HepG2 (cell line): ENCODE measurements at regions not wholly inside any gene's neighbourhood (a gene's known extent, or its start where the extent isn't known, plus 50 kb on each side); places are given as distances from the start of the nearest gene placed in this dataset.

ENCODE experiments used
- AGO1 ChIP-seq: fragments of 200-400 bp; formaldehyde crosslinking; IDR thresholded peaks from 2 replicates; pipeline ENCODE4 v1.6.1; 2017; ENCODE audit warnings: mild to moderate bottlenecking, low read depth, low read length, moderate library complexity; ENCODE audit not compliant: poor library complexity, severe bottlenecking
- CTCF ChIP-seq: sonication (generic); formaldehyde crosslinking; IDR thresholded peaks from 2 replicates; pipeline ENCODE4 v1.5.0; 2020; ENCODE audit warnings: mild to moderate bottlenecking, missing genetic modification reagents, moderate library complexity
- ELF3 ChIP-seq: IDR thresholded peaks from 2 replicates; pipeline ENCODE4 v1.6.1; 2016; ENCODE audit warnings: missing genetic modification reagents, missing compliant biosample characterization
- FLYWCH1 ChIP-seq: sonication (generic); formaldehyde crosslinking; IDR thresholded peaks from 2 replicates; pipeline ENCODE4 v1.8.1; 2023; ENCODE audit warnings: mild to moderate bottlenecking, missing genetic modification reagents
- KDM2A ChIP-seq: sonication (generic); formaldehyde crosslinking; IDR thresholded peaks from 2 replicates; pipeline ENCODE4 v1.4.0; 2020; ENCODE audit warnings: low read depth, missing genetic modification reagents, borderline replicate concordance
- NR1H2 ChIP-seq: sonication (generic); formaldehyde crosslinking; IDR thresholded peaks from 2 replicates; pipeline ENCODE4 v1.8.1; 2022; ENCODE audit warnings: low read depth, missing genetic modification reagents, borderline replicate concordance
- RBM39 ChIP-seq: fragments of 200-400 bp; formaldehyde crosslinking; IDR thresholded peaks from one replicate; pipeline ENCODE4 v1.6.1; 2018; ENCODE audit warnings: antibody characterized with exemption, mild to moderate bottlenecking, low read depth, low read length; ENCODE audit not compliant: poor library complexity, severe bottlenecking
- SSRP1 ChIP-seq: IDR thresholded peaks from 2 replicates; pipeline ENCODE4 v1.6.1; 2016; ENCODE audit warnings: control low read depth
- ZBTB25 ChIP-seq: IDR thresholded peaks from 2 replicates; pipeline ENCODE4 v1.6.1; 2018; ENCODE audit warnings: missing genetic modification reagents
- ZFP41 ChIP-seq: sonication (generic); formaldehyde crosslinking; IDR thresholded peaks from 2 replicates; pipeline ENCODE4 v1.4.0; 2020; ENCODE audit warnings: mild to moderate bottlenecking, missing genetic modification reagents, borderline replicate concordance
- ZFP90 ChIP-seq: sonication (generic); formaldehyde crosslinking; IDR thresholded peaks from 2 replicates; pipeline ENCODE4 v1.8.0; 2022; ENCODE audit warnings: missing genetic modification reagents, mild to moderate bottlenecking, inconsistent platforms, borderline replicate concordance
- ZNF12 ChIP-seq: sonication (generic); formaldehyde crosslinking; IDR thresholded peaks from 2 replicates; pipeline ENCODE4 v1.5.0; 2020; ENCODE audit warnings: missing genetic modification reagents
- ZNF205 ChIP-seq: IDR thresholded peaks from 2 replicates; pipeline ENCODE4 v1.6.1; 2018; ENCODE audit warnings: missing biosample characterization, missing genetic modification reagents
- ZNF558 ChIP-seq: sonication (generic); formaldehyde crosslinking; IDR thresholded peaks from 2 replicates; pipeline ENCODE4 v1.9.0; 2022; ENCODE audit warnings: mild to moderate bottlenecking, missing genetic modification reagents, borderline replicate concordance
- ZNF616 ChIP-seq: sonication (generic); formaldehyde crosslinking; IDR thresholded peaks from 2 replicates; pipeline ENCODE4 v1.5.0; 2020; ENCODE audit warnings: low read depth, mild to moderate bottlenecking, missing genetic modification reagents
- ZNF713 ChIP-seq: sonication (generic); formaldehyde crosslinking; IDR thresholded peaks from 2 replicates; pipeline ENCODE4 v1.4.0; 2020; ENCODE audit warnings: mild to moderate bottlenecking, missing genetic modification reagents
- TF ChIP-seq, protein P1 (sequence below): sonication (generic); formaldehyde crosslinking; IDR thresholded peaks from 2 replicates; pipeline ENCODE4 v1.8.1; 2023; ENCODE audit warnings: mild to moderate bottlenecking, missing genetic modification reagents, borderline replicate concordance
- TF ChIP-seq, protein P2 (sequence below): sonication (generic); formaldehyde crosslinking; IDR thresholded peaks from 2 replicates; pipeline ENCODE4 v1.4.0; 2020; ENCODE audit warnings: mild to moderate bottlenecking, missing genetic modification reagents

- TF ChIP-seq CTCF (CRISPR knock-in tag) (no peak), ZBTB25 (CRISPR knock-in tag) (no peak; the same call in 1 of the 2 replicates), AGO1 (peak; percentile 82), ZNF558 (no peak), KDM2A (peak; percentile 82), ZNF616 (CRISPR knock-in tag) (0 out of 2 replicates have a peak, but pooled peaks have one; percentile 38), RBM39 (peak; percentile 83), ZFP90 (no peak; the same call in 1 of the 2 replicates), NR1H2 (CRISPR knock-in tag) (no peak), FLYWCH1 (CRISPR knock-in tag) (0 out of 2 replicates have a peak, but pooled peaks have one; percentile 41), ELF3 (CRISPR knock-in tag) (peak; percentile 46; the same call in 1 of the 2 replicates), ZFP41 (CRISPR knock-in tag) (no peak), ZNF713 (CRISPR knock-in tag) (no peak), ZNF205 (CRISPR knock-in tag) (no peak; the same call in 1 of the 2 replicates), SSRP1 (CRISPR knock-in tag) (no peak), ZNF12 (CRISPR knock-in tag) (no peak)
- TF ChIP-seq, protein P1, sequence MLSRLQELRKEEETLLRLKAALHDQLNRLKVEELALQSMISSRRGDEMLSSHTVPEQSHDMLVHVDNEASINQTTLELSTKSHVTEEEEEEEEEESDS (CRISPR knock-in tag), result no peak
- TF ChIP-seq, protein P2, sequence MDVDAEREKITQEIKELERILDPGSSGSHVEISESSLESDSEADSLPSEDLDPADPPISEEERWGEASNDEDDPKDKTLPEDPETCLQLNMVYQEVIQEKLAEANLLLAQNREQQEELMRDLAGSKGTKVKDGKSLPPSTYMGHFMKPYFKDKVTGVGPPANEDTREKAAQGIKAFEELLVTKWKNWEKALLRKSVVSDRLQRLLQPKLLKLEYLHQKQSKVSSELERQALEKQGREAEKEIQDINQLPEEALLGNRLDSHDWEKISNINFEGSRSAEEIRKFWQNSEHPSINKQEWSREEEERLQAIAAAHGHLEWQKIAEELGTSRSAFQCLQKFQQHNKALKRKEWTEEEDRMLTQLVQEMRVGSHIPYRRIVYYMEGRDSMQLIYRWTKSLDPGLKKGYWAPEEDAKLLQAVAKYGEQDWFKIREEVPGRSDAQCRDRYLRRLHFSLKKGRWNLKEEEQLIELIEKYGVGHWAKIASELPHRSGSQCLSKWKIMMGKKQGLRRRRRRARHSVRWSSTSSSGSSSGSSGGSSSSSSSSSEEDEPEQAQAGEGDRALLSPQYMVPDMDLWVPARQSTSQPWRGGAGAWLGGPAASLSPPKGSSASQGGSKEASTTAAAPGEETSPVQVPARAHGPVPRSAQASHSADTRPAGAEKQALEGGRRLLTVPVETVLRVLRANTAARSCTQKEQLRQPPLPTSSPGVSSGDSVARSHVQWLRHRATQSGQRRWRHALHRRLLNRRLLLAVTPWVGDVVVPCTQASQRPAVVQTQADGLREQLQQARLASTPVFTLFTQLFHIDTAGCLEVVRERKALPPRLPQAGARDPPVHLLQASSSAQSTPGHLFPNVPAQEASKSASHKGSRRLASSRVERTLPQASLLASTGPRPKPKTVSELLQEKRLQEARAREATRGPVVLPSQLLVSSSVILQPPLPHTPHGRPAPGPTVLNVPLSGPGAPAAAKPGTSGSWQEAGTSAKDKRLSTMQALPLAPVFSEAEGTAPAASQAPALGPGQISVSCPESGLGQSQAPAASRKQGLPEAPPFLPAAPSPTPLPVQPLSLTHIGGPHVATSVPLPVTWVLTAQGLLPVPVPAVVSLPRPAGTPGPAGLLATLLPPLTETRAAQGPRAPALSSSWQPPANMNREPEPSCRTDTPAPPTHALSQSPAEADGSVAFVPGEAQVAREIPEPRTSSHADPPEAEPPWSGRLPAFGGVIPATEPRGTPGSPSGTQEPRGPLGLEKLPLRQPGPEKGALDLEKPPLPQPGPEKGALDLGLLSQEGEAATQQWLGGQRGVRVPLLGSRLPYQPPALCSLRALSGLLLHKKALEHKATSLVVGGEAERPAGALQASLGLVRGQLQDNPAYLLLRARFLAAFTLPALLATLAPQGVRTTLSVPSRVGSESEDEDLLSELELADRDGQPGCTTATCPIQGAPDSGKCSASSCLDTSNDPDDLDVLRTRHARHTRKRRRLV, result no peak
Measured at GRCh38 chr9:129496473-129497004, 124.4 kb downstream of the C9orf50 start (continued).
